H9 (cell line): ENCODE measurements at regions not wholly inside any gene's neighbourhood (a gene's known extent, or its start where the extent isn't known, plus 50 kb on each side); places are given as distances from the start of the nearest gene placed in this dataset.

Source experiments
- DNase-seq: peaks from one replicate; pipeline ENCODE4 v3.0.0-alpha.2; 2017
- H2AFZ ChIP-seq: one replicate; pipeline ENCODE4 v1.6.1; 2013; ENCODE audit warnings: mild to moderate bottlenecking, low read length, control low read depth, moderate library complexity
- H2AK5ac ChIP-seq: 2 replicates; pipeline ENCODE4 v1.6.1; 2013; ENCODE audit warnings: low read length, control low read depth, mixed read lengths; ENCODE audit not compliant: insufficient read length
- H2BK120ac ChIP-seq: one replicate; pipeline ENCODE4 v1.6.1; 2013; ENCODE audit warnings: low read depth, mild to moderate bottlenecking, low read length, control low read depth, inconsistent platforms; ENCODE audit not compliant: poor library complexity, severe bottlenecking
- H2BK12ac ChIP-seq: 2 replicates; pipeline ENCODE4 v1.6.1; 2013; ENCODE audit warnings: low read length, control low read depth, mixed read lengths, low read depth; ENCODE audit not compliant: insufficient read length
- H2BK15ac ChIP-seq: 2 replicates; pipeline ENCODE4 v1.6.1; 2013; ENCODE audit warnings: low read depth, low read length, control low read depth
- H2BK20ac ChIP-seq: one replicate; pipeline ENCODE4 v1.6.1; 2013; ENCODE audit warnings: low read depth, mild to moderate bottlenecking, low read length, control low read depth, inconsistent platforms; ENCODE audit not compliant: poor library complexity, severe bottlenecking
- H2BK5ac ChIP-seq: 2 replicates; pipeline ENCODE4 v1.6.1; 2013; ENCODE audit warnings: low read length, control low read depth, mixed read lengths; ENCODE audit not compliant: insufficient read length
- H3K14ac ChIP-seq: 2 replicates; pipeline ENCODE4 v1.6.1; 2013; ENCODE audit warnings: low read length, control low read depth; ENCODE audit not compliant: insufficient read depth
- H3K18ac ChIP-seq: 2 replicates; pipeline ENCODE4 v1.6.1; 2013; ENCODE audit warnings: low read depth, mild to moderate bottlenecking, mixed read lengths, low read length, control low read depth; ENCODE audit not compliant: insufficient read length
- H3K23ac ChIP-seq: 2 replicates; pipeline ENCODE4 v1.6.1; 2013; ENCODE audit warnings: low read length, control low read depth, mixed read lengths, low read depth; ENCODE audit not compliant: insufficient read length
- H3K23me2 ChIP-seq: 2 replicates; pipeline ENCODE4 v1.6.1; 2013; ENCODE audit warnings: low read depth, mild to moderate bottlenecking, mixed read lengths, low read length, control low read depth; ENCODE audit not compliant: insufficient read length, poor library complexity, severe bottlenecking
- H3K27ac ChIP-seq: 2 replicates; pipeline ENCODE4 v1.5.1; 2013; ENCODE audit warnings: low read length, control low read depth, mixed read lengths, low read depth; ENCODE audit not compliant: insufficient read length
- H3K27me3 ChIP-seq: 2 replicates; pipeline ENCODE4 v1.6.1; 2013; ENCODE audit warnings: low read length, control low read depth, inconsistent platforms; ENCODE audit not compliant: insufficient read depth
- H3K4ac ChIP-seq: 2 replicates; pipeline ENCODE4 v1.6.1; 2013; ENCODE audit warnings: low read depth, mild to moderate bottlenecking, control low read depth, inconsistent platforms, low read length, moderate library complexity
- H3K4me1 ChIP-seq: 2 replicates; pipeline ENCODE4 v1.6.1; 2013; ENCODE audit warnings: low read length, control low read depth, inconsistent platforms; ENCODE audit not compliant: insufficient read depth
- H3K4me2 ChIP-seq: 2 replicates; pipeline ENCODE4 v1.6.1; 2013; ENCODE audit warnings: low read length, control low read depth, mixed read lengths; ENCODE audit not compliant: insufficient read length, insufficient read depth
- H3K56ac ChIP-seq: 2 replicates; pipeline ENCODE4 v1.6.1; 2013; ENCODE audit warnings: low read depth, mild to moderate bottlenecking, mixed read lengths, low read length, control low read depth; ENCODE audit not compliant: insufficient read length
- H3K79me1 ChIP-seq: 2 replicates; pipeline ENCODE4 v1.6.1; 2013; ENCODE audit warnings: low read depth, mild to moderate bottlenecking, moderate library complexity, low read length, control low read depth, inconsistent platforms; ENCODE audit not compliant: insufficient read depth, poor library complexity, severe bottlenecking
- H3K79me2 ChIP-seq: 2 replicates; pipeline ENCODE4 v1.6.1; 2013; ENCODE audit warnings: low read length, control low read depth, inconsistent platforms; ENCODE audit not compliant: insufficient read depth
- H3K9ac ChIP-seq: 2 replicates; pipeline ENCODE4 v1.6.1; 2013; ENCODE audit warnings: low read length, control low read depth, mixed read lengths; ENCODE audit not compliant: insufficient read length; ENCODE audit errors: extremely low read depth
- H3K9me3 ChIP-seq: one replicate; pipeline ENCODE4 v1.6.1; 2013; ENCODE audit warnings: low read depth, low read length, inconsistent platforms; ENCODE audit not compliant: control insufficient read depth
- H3T11ph ChIP-seq: one replicate; pipeline ENCODE4 v1.6.1; 2013; ENCODE audit warnings: mild to moderate bottlenecking, low read length, control low read depth, inconsistent platforms
- H4K20me1 ChIP-seq: one replicate; pipeline ENCODE4 v1.6.1; 2013; ENCODE audit not compliant: control insufficient read depth, insufficient read length, insufficient read depth
- H4K5ac ChIP-seq: 2 replicates; pipeline ENCODE4 v1.6.1; 2013; ENCODE audit warnings: low read depth, mild to moderate bottlenecking, mixed read lengths, low read length, control low read depth; ENCODE audit not compliant: insufficient read length
- H4K8ac ChIP-seq: replicated peaks from 2 replicates; pipeline ENCODE4 v1.6.1; 2013; ENCODE audit warnings: low read length, control low read depth, mixed read lengths, low read depth; ENCODE audit not compliant: insufficient read length
- H4K91ac ChIP-seq: 2 replicates; pipeline ENCODE4 v1.6.1; 2013; ENCODE audit warnings: low read depth, mild to moderate bottlenecking, moderate library complexity, mixed read lengths, low read length, control low read depth; ENCODE audit not compliant: insufficient read length
- H3K27ac Mint-ChIP-seq, 3 experiments: 2 replicates in 2 of 3; 3 replicates in 1 of 3; pipeline ENCODE4 v1.8.0; 2020 to 2021; ENCODE audit warnings: mixed read lengths in 3 of 3, mild to moderate bottlenecking in 1 of 3, moderate library complexity in 1 of 3
- H3K27me3 Mint-ChIP-seq: 2 replicates; pipeline ENCODE4 v1.8.0; 2021; ENCODE audit warnings: low read depth, mild to moderate bottlenecking, moderate library complexity, mixed read lengths
- H3K36me3 Mint-ChIP-seq, 3 experiments: 2 replicates in 2 of 3; 3 replicates in 1 of 3; pipeline ENCODE4 v1.8.0; 2020 to 2021; ENCODE audit warnings: low read depth in 3 of 3, mixed read lengths in 3 of 3; ENCODE audit not compliant: insufficient read depth in 1 of 3
- H3K4me1 Mint-ChIP-seq, 2 experiments: 2 replicates each; pipeline ENCODE4 v1.8.0; 2020; ENCODE audit warnings: mixed read lengths in 2 of 2
- H3K4me3 Mint-ChIP-seq, 2 experiments: 2 replicates in 1 of 2; 3 replicates in 1 of 2; pipeline ENCODE4 v1.8.0; 2020 to 2021; ENCODE audit warnings: mild to moderate bottlenecking in 2 of 2, mixed read lengths in 2 of 2, moderate library complexity in 1 of 2
- H3K9me3 Mint-ChIP-seq, 2 experiments: 2 replicates in 1 of 2; 3 replicates in 1 of 2; pipeline ENCODE4 v1.8.0; 2020; ENCODE audit warnings: mild to moderate bottlenecking in 2 of 2, mixed read lengths in 2 of 2, moderate library complexity in 1 of 2
- TF ChIP-seq, protein P1 (sequence below): fragments of 200-600 bp; sonication (generic); conservative IDR thresholded peaks from 3 replicates; pipeline ENCODE4 v1.8.0; 2021; ENCODE audit warnings: antibody characterized with exemption, mild to moderate bottlenecking

- Histone ChIP-seq H2BK120ac (no peak overlapping the region), H2BK12ac (no peak overlapping the region), H3T11ph (no peak overlapping the region), H2BK5ac (no peak overlapping the region), H2AFZ (no peak overlapping the region), H3K9ac (no peak overlapping the region), H2BK15ac (no peak overlapping the region), H3K14ac (no peak overlapping the region), H3K18ac (no peak overlapping the region), H3K23me2 (no peaks in the 10 kb centered on the region), H3K9me3 (no peaks in the 10 kb centered on the region), H3K56ac (no peak overlapping the region), H4K91ac (no peak overlapping the region), H3K4me1 (no peaks in the 10 kb centered on the region), H2BK20ac (no peak overlapping the region), H3K4ac (no peak overlapping the region), H3K27ac (no peak overlapping the region), H3K27me3 (no peaks in the 10 kb centered on the region), H4K20me1 (no peaks in the 10 kb centered on the region), H3K79me1 (no peaks in the 10 kb centered on the region), H3K23ac (no peak overlapping the region), H4K5ac (no peak overlapping the region), H4K8ac (no peak overlapping the region), H2AK5ac (no peak overlapping the region), H3K4me2 (no peak overlapping the region), H3K79me2 (no peaks in the 10 kb centered on the region)
- TF ChIP-seq, protein P1, sequence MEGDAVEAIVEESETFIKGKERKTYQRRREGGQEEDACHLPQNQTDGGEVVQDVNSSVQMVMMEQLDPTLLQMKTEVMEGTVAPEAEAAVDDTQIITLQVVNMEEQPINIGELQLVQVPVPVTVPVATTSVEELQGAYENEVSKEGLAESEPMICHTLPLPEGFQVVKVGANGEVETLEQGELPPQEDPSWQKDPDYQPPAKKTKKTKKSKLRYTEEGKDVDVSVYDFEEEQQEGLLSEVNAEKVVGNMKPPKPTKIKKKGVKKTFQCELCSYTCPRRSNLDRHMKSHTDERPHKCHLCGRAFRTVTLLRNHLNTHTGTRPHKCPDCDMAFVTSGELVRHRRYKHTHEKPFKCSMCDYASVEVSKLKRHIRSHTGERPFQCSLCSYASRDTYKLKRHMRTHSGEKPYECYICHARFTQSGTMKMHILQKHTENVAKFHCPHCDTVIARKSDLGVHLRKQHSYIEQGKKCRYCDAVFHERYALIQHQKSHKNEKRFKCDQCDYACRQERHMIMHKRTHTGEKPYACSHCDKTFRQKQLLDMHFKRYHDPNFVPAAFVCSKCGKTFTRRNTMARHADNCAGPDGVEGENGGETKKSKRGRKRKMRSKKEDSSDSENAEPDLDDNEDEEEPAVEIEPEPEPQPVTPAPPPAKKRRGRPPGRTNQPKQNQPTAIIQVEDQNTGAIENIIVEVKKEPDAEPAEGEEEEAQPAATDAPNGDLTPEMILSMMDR = no peak
- Mint-ChIP-seq H3K4me3 (no peak overlapping the region), H3K4me1 (peaks cover 6 to 12% of the 10 kb centered on the region in 2 experiments; a peak in 3 of 4 replicates), H3K27me3 (no peaks in the 10 kb centered on the region), H3K27ac (no peak overlapping the region), H3K9me3 (no peaks in the 10 kb centered on the region), H3K36me3 (no peaks in the 10 kb centered on the region)
- no peak for DNase-seq
These were observed 747.0 kb downstream of the BCL11A start for GRCh38 chr2:59806486-59806885.
